Suprapubic skin (tissue), 4 donors: ENCODE measurements at regions not wholly inside any gene's neighbourhood (a gene's known extent, or its start where the extent isn't known, plus 50 kb on each side); places are given as distances from the start of the nearest gene placed in this dataset.

ENCODE experiments used
- DNase-seq, 2 donors: peaks; one replicate each; pipeline ENCODE4 v3.0.0-alpha.2; 2019; ENCODE audit warnings: low spot score in 2 of 2
- H3K27ac ChIP-seq: fragments of 200-600 bp; sonication (generic); one replicate; pipeline ENCODE4 v1.5.1; 2019
- H3K27me3 ChIP-seq: fragments of 200-600 bp; sonication (generic); one replicate; pipeline ENCODE4 v1.5.1; 2019
- H3K36me3 ChIP-seq: fragments of 200-600 bp; sonication (generic); one replicate; pipeline ENCODE4 v1.5.1; 2019
- H3K4me1 ChIP-seq: fragments of 200-600 bp; sonication (generic); one replicate; pipeline ENCODE4 v1.5.1; 2019
- H3K4me3 ChIP-seq: fragments of 200-600 bp; sonication (generic); one replicate; pipeline ENCODE4 v1.5.1; 2019; ENCODE audit warnings: mild to moderate bottlenecking
- H3K9me3 ChIP-seq: fragments of 200-600 bp; sonication (generic); one replicate; pipeline ENCODE4 v1.5.1; 2019
- CTCF ChIP-seq, 2 donors: fragments of 200-600 bp in 1 of 2; fragments of 450-650 bp in 1 of 2; sonication (generic) in 1 of 2; IDR thresholded peaks; one replicate each; pipeline ENCODE4 v1.5.1; 2016 to 2019; ENCODE audit warnings: antibody characterized with exemption in 2 of 2, mild to moderate bottlenecking in 1 of 2, moderate library complexity in 1 of 2
- EP300 ChIP-seq: sonication (generic); formaldehyde crosslinking; IDR thresholded peaks from one replicate; pipeline ENCODE4 v1.6.1; 2017; ENCODE audit warnings: antibody characterized with exemption
- POLR2A ChIP-seq, 2 donors: fragments of 450-650 bp; IDR thresholded peaks; one replicate each; pipeline ENCODE4 v1.6.1; 2017; ENCODE audit warnings: antibody characterized with exemption in 2 of 2, mild to moderate bottlenecking in 2 of 2, moderate library complexity in 2 of 2
- POLR2AphosphoS5 ChIP-seq, 3 donors: sonication (generic); formaldehyde crosslinking; IDR thresholded peaks; one replicate each; pipeline ENCODE4 v1.6.1; 2017; ENCODE audit warnings: antibody characterized with exemption in 3 of 3
- WGBS: methylation state at CpG from one replicate; pipeline ENCODE4 v1.1.5; 2018; 5-methylcytosine and 5-hydroxymethylcytosine counted together

GRCh38 chr2:42917425-42917927 lies 125.1 kb upstream of the HAAO start:
- WGBS = 41% methylated on average over 9 of the region's 10 CpGs
- TF ChIP-seq EP300 = no peak
- Histone ChIP-seq H3K27me3 (no peaks in the 10 kb centered on the region), H3K36me3 (no peaks in the 10 kb centered on the region), H3K27ac (peak overlapping the region; percentile 73), H3K9me3 (no peaks in the 10 kb centered on the region), H3K4me3 (no peak overlapping the region), H3K4me1 (peaks cover 40% of the 10 kb centered on the region)
- peak in 1 of 2 donors; percentile 83 for DNase-seq

GRCh38 chr2:42916324-42916723 lies 123.9 kb upstream of the HAAO start:
- Histone ChIP-seq H3K9me3 (no peaks in the 10 kb centered on the region), H3K27me3 (no peaks in the 10 kb centered on the region), H3K27ac (no peak overlapping the region), H3K4me3 (no peak overlapping the region), H3K4me1 (peaks cover 29% of the 10 kb centered on the region), H3K36me3 (no peaks in the 10 kb centered on the region)
- TF ChIP-seq POLR2A (IDR thresholded peaks at IDR 0.05) (no peak), POLR2AphosphoS5 (IDR thresholded peaks at IDR 0.05) (no peak), CTCF (IDR thresholded peaks at IDR 0.05) (no peak), EP300 (no peak)
- peak; percentile 26 to 56 for DNase-seq
- WGBS = 83% methylated on average over 7 of the region's 7 CpGs

GRCh38 chr2:42914860-42915259 lies 122.5 kb upstream of the HAAO start:
- Histone ChIP-seq H3K27me3 (no peaks in the 10 kb centered on the region), H3K36me3 (no peaks in the 10 kb centered on the region), H3K4me3 (no peak overlapping the region), H3K9me3 (no peaks in the 10 kb centered on the region), H3K27ac (no peak overlapping the region), H3K4me1 (peaks cover 29% of the 10 kb centered on the region)
- TF ChIP-seq EP300 = no peak
- TF ChIP-seq POLR2AphosphoS5 (IDR thresholded peaks at IDR 0.05) = no peak
- no peak for TF ChIP-seq POLR2A (IDR thresholded peaks at IDR 0.05)
- no peak for TF ChIP-seq CTCF (IDR thresholded peaks at IDR 0.05)
- DNase-seq = no peak
- WGBS = 0% methylated on average over 1 of the region's 1 CpG

GRCh38 chr2:42914314-42914713 lies 121.9 kb upstream of the HAAO start:
- Histone ChIP-seq H3K27ac (no peak overlapping the region), H3K36me3 (no peaks in the 10 kb centered on the region), H3K4me1 (peaks cover 28% of the 10 kb centered on the region), H3K9me3 (no peaks in the 10 kb centered on the region), H3K4me3 (no peak overlapping the region), H3K27me3 (no peaks in the 10 kb centered on the region)
- WGBS = 50% methylated on average over 8 of the region's 8 CpGs
- DNase-seq = peak in 1 of 2 donors; percentile 32
- TF ChIP-seq CTCF (IDR thresholded peaks at IDR 0.05) = no peak
- TF ChIP-seq POLR2AphosphoS5 (IDR thresholded peaks at IDR 0.05) = no peak
- TF ChIP-seq EP300 = no peak
- TF ChIP-seq POLR2A (IDR thresholded peaks at IDR 0.05) = no peak

GRCh38 chr2:42913280-42913878 lies 121.0 kb upstream of the HAAO start:
- Histone ChIP-seq H3K4me1 (peaks cover 19% of the 10 kb centered on the region), H3K4me3 (no peak overlapping the region), H3K27me3 (no peaks in the 10 kb centered on the region), H3K9me3 (no peaks in the 10 kb centered on the region), H3K36me3 (no peaks in the 10 kb centered on the region), H3K27ac (no peak overlapping the region)
- no peak for DNase-seq
- TF ChIP-seq EP300 = no peak
- no peak for TF ChIP-seq CTCF (IDR thresholded peaks at IDR 0.05)
- no peak for TF ChIP-seq POLR2A (IDR thresholded peaks at IDR 0.05)
- no peak for TF ChIP-seq POLR2AphosphoS5 (IDR thresholded peaks at IDR 0.05)
- 57% methylated on average over 2 of the region's 2 CpGs for whole genome bisulfite sequencing
